Naive thymus-derived CD4-positive, alpha-beta T cell (primary cell): ENCODE measurements at regions not wholly inside any gene's neighbourhood (a gene's known extent, or its start where the extent isn't known, plus 50 kb on each side); places are given as distances from the start of the nearest gene placed in this dataset.
A peak's percentile ranks its signal among the peaks of the same experiment; 100 is the strongest.
"Not testable (repeated sequence)": the region's sequence is repeated elsewhere in the genome, so short reads cannot be mapped to it uniquely, and the experiment has no call there.

ENCODE experiments used
- ATAC-seq: fragments of 150-1000 bp; cut with Tn5 transposase; 2 replicates; pipeline ENCODE4 v1.10.0; 2021; ENCODE audit warnings: mild to moderate bottlenecking, moderate library complexity
- CTCF ChIA-PET: fragments of 350-600 bp; sonication (Branson Sonifier 250); formaldehyde crosslinking; loops from one replicate; lab custom pipeline; 2021; ENCODE audit warnings: antibody characterized with exemption; lab: Charles Lee
- POLR2A ChIA-PET: fragments of 350-600 bp; sonication (Branson Sonifier 250); formaldehyde crosslinking; loops from one replicate; lab custom pipeline; 2021; ENCODE audit warnings: antibody characterized with exemption, inconsistent platforms; lab: Charles Lee
- DNase-seq, 9 donors: peaks; one replicate each; pipeline versions ENCODE4 v3.0.0 to v3.0.0-alpha.2; 2020 to 2022; ENCODE audit warnings: mixed read lengths in 1 of 9
- H3K27ac ChIP-seq: one replicate; pipeline ENCODE4 v1.7.0; 2013; ENCODE audit warnings: mild to moderate bottlenecking, low read depth, low read length, moderate library complexity
- H3K27me3 ChIP-seq, 2 donors: one replicate each; pipeline ENCODE4 v1.7.0; 2013; ENCODE audit warnings: low read length in 2 of 2, mild to moderate bottlenecking in 2 of 2, moderate library complexity in 2 of 2; ENCODE audit not compliant: control insufficient read depth in 2 of 2, insufficient read depth in 2 of 2
- H3K36me3 ChIP-seq, 3 experiments: 1 replicate in 2 of 3; 2 replicates in 1 of 3; pipeline ENCODE4 v1.7.0; 2013; ENCODE audit warnings: low read length in 3 of 3, mild to moderate bottlenecking in 3 of 3, moderate library complexity in 1 of 3; ENCODE audit not compliant: insufficient read depth in 3 of 3, control insufficient read depth in 2 of 3
- H3K4me1 ChIP-seq, 2 donors: one replicate each; pipeline ENCODE4 v1.7.0; 2013; ENCODE audit warnings: low read length in 2 of 2, mild to moderate bottlenecking in 2 of 2, moderate library complexity in 1 of 2; ENCODE audit not compliant: control insufficient read depth in 2 of 2, insufficient read depth in 2 of 2
- H3K4me3 ChIP-seq: 2 replicates; pipeline ENCODE4 v1.7.0; 2013; ENCODE audit warnings: mild to moderate bottlenecking, low read length
- H3K9me3 ChIP-seq, 3 experiments: 1 replicate in 2 of 3; 2 replicates in 1 of 3; pipeline ENCODE4 v1.7.0; 2013; ENCODE audit warnings: low read length in 3 of 3; ENCODE audit not compliant: control insufficient read depth in 2 of 3
- H3K27ac Mint-ChIP-seq, 9 donors: one replicate each; pipeline ENCODE4 v1.8.0; 2020 to 2022; ENCODE audit warnings: mixed read lengths in 9 of 9, mild to moderate bottlenecking in 8 of 9, moderate library complexity in 5 of 9, inconsistent platforms in 2 of 9
- H3K27me3 Mint-ChIP-seq, 5 donors: one replicate each; pipeline ENCODE4 v1.8.0; 2021 to 2022; ENCODE audit warnings: mixed read lengths in 5 of 5, mild to moderate bottlenecking in 1 of 5
- H3K36me3 Mint-ChIP-seq, 5 donors: one replicate each; pipeline ENCODE4 v1.8.0; 2020 to 2022; ENCODE audit warnings: mixed read lengths in 5 of 5, mild to moderate bottlenecking in 3 of 5, inconsistent platforms in 1 of 5
- H3K4me1 Mint-ChIP-seq, 7 donors: one replicate each; pipeline ENCODE4 v1.8.0; 2020 to 2022; ENCODE audit warnings: mixed read lengths in 7 of 7, mild to moderate bottlenecking in 3 of 7, inconsistent platforms in 1 of 7
- H3K4me3 Mint-ChIP-seq, 10 donors: one replicate each; pipeline ENCODE4 v1.8.0; 2020 to 2022; ENCODE audit warnings: mild to moderate bottlenecking in 10 of 10, mixed read lengths in 10 of 10, moderate library complexity in 6 of 10, inconsistent platforms in 2 of 10
- H3K9me3 Mint-ChIP-seq, 11 donors: one replicate each; pipeline ENCODE4 v1.8.0; 2020 to 2022; ENCODE audit warnings: mixed read lengths in 11 of 11, mild to moderate bottlenecking in 4 of 11, inconsistent platforms in 1 of 11, moderate library complexity in 1 of 11
- intact Hi-C, 2 donors: fragments of 100-400 bp; cut with micrococcal nuclease; formaldehyde crosslinking; loops; one replicate each; pipeline ENCODE4 v1.15.1; 2023

DNA sequence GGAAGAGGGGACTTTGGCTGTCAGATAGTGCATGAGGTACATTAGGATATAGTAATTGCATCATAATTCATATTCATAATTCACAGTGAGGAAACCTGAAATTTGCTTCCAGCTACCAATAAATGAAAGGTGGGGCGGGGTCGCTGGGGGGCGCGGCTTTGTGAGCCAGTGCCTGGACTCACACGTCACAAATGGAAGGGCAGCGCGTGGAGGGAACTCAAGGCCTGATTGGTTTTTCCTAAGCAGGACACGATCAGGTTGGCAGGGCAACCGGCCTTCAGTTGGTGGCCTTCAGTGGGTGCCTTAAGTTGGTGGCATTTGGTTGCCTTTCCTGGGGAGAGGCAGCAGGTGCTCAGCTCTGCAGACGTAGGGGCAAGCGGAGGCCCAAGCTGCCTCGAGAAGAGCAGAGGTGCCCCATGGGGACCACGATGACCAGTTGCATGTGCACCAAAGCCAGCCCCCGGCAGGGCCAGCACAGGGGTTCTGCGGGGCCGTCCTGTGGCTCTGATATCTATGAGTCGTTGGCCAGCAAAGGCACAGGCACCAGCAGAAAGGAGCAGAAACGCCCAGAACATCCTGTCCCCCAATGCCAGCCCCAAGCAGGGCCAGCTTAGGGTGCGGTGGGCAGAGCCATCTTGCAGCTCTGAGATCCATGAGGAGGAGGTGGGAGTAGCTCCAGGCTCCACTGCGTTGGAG is 2637.4 kb upstream of the DEFB115 start:
- H3K4me1 Mint-ChIP-seq, intact Hi-C loops, H3K9me3 ChIP-seq, H3K36me3 ChIP-seq, H3K4me1 ChIP-seq, H3K27ac ChIP-seq, H3K27me3 ChIP-seq, H3K4me3 ChIP-seq, POLR2A ChIA-PET, H3K27me3 Mint-ChIP-seq, ATAC-seq, CTCF ChIA-PET, DNase-seq, H3K27ac Mint-ChIP-seq, H3K4me3 Mint-ChIP-seq: not testable (repeated sequence)
- Mint-ChIP-seq H3K36me3 (peaks cover 0 to 11% (median 0%) of the 10 kb centered on the region in 5 donors), H3K9me3 (peaks cover 8 to 61% (median 30%) of the 10 kb centered on the region in 11 donors)

DNA sequence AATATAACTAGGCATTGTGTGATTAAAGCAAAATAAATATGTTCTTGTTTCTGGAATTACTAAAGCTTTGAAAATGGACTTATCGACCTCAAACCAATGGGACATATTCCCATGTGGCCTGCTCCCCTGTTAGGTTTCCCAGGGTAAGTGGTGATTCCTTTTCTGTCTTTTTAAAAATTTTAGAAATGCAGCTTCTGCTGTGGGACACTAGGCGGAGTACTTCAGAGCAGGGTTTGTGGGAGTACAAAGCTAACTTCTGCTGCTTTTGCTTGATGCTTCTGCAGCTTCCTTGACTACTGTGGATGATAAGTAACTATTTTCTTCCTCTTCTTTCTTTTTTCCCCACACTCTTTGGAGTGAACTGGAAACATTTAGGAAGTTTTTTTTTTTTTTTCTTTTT is 2632.4 kb upstream of the DEFB115 start:
- H3K4me3 Mint-ChIP-seq, POLR2A ChIA-PET, ATAC-seq, H3K36me3 Mint-ChIP-seq, H3K9me3 ChIP-seq, CTCF ChIA-PET, H3K4me1 ChIP-seq, H3K27ac Mint-ChIP-seq, H3K27ac ChIP-seq, intact Hi-C loops, H3K4me3 ChIP-seq, H3K36me3 ChIP-seq, DNase-seq, H3K4me1 Mint-ChIP-seq, H3K27me3 ChIP-seq: not testable (repeated sequence)
- peaks cover 0 to 11% (median 0%) of the 10 kb centered on the region in 5 donors for H3K27me3 Mint-ChIP-seq
- H3K9me3 Mint-ChIP-seq = peaks cover 0 to 53% (median 11%) of the 10 kb centered on the region in 11 donors

DNA sequence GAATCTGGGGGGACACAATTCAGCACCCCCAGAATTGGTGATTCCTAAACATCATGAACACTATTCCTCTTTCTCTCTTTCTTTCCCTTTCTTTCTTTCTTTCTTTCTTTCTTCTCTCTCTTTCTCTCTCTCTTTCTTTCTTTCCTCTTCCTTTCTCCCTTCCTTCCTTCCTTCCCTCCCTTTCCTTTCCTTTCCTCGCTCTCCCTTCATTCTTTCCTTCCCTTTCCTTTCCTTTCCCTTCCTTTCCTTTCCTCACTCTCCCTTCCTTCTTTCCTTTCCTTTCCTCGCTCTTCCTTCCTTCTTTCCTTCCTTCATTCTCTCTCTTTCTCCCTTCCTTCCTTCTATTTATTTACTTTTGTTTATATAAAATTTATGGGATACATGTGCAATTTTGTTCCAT is 2616.6 kb upstream of the DEFB115 start:
- H3K4me3 Mint-ChIP-seq, H3K36me3 Mint-ChIP-seq, intact Hi-C loops, POLR2A ChIA-PET, DNase-seq, H3K9me3 ChIP-seq, H3K27me3 ChIP-seq, CTCF ChIA-PET, ATAC-seq, H3K27ac ChIP-seq, H3K4me3 ChIP-seq, H3K36me3 ChIP-seq, H3K4me1 Mint-ChIP-seq, H3K4me1 ChIP-seq: not testable (repeated sequence)
- Mint-ChIP-seq H3K27me3 (peaks cover 0 to 11% (median 4%) of the 10 kb centered on the region in 5 donors), H3K27ac (peak overlapping the region in 1 of 9 donors; percentile 20), H3K9me3 (peaks cover 0 to 23% (median 11%) of the 10 kb centered on the region in 11 donors)
